GM12873 (cell line): ENCODE measurements at regions not wholly inside any gene's neighbourhood (a gene's known extent, or its start where the extent isn't known, plus 50 kb on each side); places are given as distances from the start of the nearest gene placed in this dataset.

Source experiments
- CTCF ChIP-seq: IDR thresholded peaks from 2 replicates; pipeline ENCODE4 v1.5.1; 2012; ENCODE audit warnings: low read depth, mild to moderate bottlenecking, moderate library complexity, low read length, control low read depth; ENCODE audit not compliant: insufficient read depth; ENCODE audit errors: missing control alignments

DNA sequence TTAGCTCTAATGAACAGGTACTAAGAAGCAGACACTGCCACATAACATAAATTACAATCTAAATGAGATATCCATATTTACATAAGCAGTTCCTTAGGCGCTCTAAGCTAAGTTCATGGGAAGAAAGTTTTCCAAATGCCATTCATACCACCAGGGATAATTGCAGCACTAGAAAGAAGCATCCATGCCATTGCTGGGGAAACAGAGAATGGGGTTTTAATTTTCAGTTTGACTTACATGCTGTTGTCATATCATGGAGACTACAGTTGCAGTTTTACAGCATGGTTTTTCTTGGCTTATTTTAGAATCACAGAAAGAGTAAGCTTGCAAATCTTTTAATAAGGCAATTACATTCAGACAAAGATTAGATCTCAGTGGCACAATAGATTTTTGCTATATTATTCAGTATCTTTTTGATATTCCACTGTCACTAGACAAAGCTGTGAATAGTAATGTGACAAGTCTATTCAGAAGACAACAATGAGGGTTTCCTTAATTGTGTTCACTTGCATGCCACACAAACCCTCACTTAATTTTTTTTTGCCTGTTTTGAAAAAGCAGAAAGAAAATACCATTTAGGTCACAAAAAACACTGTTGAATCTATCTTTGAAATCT is 108.4 kb upstream of the ELAVL2 start:
- TF ChIP-seq CTCF, result no peak

DNA sequence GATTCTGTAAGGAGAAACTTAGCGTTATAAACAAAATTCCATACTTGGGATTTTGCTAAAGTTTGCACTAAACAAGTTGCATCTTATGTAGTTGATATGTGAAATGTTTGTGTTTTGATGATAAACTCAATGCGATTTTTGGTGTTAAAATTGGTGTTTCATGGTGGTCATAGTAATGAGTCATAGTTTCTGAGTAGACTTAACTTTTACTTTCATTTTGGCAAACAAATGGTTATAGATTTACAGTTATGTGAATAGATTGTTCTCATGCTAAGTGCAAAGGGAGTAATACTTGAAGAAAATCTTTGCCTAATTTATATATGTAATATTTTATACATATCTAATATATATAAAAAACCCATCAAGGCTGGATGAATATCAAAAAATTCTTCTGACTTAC is 107.3 kb upstream of the ELAVL2 start:
- no peak for TF ChIP-seq CTCF

- no peak for TF ChIP-seq CTCF
These were observed 100.3 kb upstream of the ELAVL2 start for GRCh38 chr9:23926368-23926767.

DNA sequence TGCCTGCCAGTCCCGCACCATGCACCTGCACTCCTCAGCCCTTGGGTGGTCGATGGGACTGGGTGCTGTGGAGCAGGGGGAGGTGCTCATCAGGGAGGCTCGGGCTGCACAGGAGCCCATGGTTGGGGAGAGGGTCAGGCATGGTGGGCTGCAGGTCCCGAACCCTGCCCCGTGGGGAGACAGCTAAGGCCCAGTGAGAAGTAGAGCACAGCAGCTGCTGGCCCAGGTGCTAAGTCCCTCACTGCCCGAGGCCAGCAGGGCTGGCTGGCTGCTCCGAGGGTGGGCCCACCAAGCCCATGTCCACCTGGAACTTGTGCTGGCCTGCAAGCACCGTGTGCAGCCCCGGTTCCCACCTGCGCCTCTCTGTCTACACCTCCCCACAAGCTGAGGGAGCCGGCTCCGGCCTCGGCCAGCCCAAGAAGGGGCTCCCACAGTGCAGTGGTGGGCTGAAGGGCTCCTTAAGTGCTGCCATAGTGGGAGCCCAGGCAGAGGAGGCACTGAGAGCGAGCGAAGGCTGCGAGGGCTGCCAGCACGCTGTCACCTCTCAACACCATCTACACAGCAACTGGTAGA is 88.5 kb upstream of the ELAVL2 start:
- no peak for TF ChIP-seq CTCF

DNA sequence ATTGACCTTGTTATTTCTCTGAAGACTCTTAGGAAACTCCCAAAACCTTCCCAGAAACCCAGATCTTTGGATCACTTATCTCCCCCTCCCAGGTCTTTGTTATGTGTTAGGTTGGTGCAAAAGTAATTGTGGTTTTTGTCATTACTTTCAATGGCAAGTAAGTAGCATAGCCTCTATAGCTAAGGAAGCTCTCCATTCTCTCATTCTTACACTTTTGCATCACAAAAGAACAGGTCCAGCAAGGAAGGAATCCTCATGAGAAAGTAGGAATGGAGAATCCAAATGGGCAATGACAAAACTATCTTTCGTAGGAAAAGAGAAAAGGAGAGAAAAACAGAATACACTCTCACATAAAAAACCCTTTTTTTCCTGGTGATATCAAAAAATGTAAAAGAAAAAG is 81.3 kb upstream of the ELAVL2 start:
- no peak for TF ChIP-seq CTCF

DNA sequence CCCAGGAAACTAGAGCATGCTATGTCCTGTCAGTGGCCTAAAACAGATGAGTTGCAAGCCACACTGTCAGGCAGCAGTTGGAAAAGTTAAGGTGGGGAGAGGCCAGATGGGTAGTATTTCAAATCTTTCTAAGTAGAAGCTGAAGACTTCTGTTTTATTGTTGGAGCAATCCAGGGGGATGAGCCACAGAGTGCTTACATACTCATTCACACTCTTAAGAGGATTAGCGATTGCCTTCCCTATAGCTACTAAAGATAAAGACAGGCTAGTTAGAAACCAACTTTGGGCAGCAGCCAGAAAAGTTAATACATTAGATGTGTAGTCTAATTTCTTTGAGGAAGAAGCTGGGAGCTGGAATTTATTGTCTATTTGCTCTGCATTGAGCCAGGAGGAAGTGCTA is 61.7 kb upstream of the ELAVL2 start:
- no peak for TF ChIP-seq CTCF
